Spleen (tissue), 11 donors: ENCODE measurements at regions not wholly inside any gene's neighbourhood (a gene's known extent, or its start where the extent isn't known, plus 50 kb on each side); places are given as distances from the start of the nearest gene placed in this dataset.

Source experiments
- DNase-seq: peaks from one replicate; pipeline ENCODE4 v3.0.0-alpha.2; 2020
- H3K27ac ChIP-seq, 8 donors: fragments of 200-600 bp; sonication (generic) in 7 of 8; 1 replicate in 4 of 8; 2 replicates in 4 of 8; pipeline versions ENCODE4 v1.5.0 to v1.8.0; 2016 to 2021; ENCODE audit warnings: inconsistent platforms in 4 of 8, mild to moderate bottlenecking in 4 of 8, moderate library complexity in 1 of 8
- H3K27me3 ChIP-seq, 7 donors: fragments of 200-600 bp; sonication (generic) in 6 of 7; replicated peaks in 1 of 7; 1 replicate in 4 of 7; 2 replicates in 3 of 7; pipeline versions ENCODE4 v1.5.0 to v1.8.0; 2016 to 2021; ENCODE audit warnings: inconsistent platforms in 3 of 7, mild to moderate bottlenecking in 1 of 7
- H3K36me3 ChIP-seq, 6 donors: fragments of 200-600 bp; sonication (generic) in 5 of 6; 1 replicate in 4 of 6; 2 replicates in 2 of 6; pipeline versions ENCODE4 v1.5.0 to v1.8.0; 2016 to 2021; ENCODE audit warnings: inconsistent platforms in 2 of 6
- H3K4me1 ChIP-seq, 6 donors: fragments of 200-600 bp; sonication (generic) in 5 of 6; 1 replicate in 3 of 6; 2 replicates in 3 of 6; pipeline versions ENCODE4 v1.5.0 to v1.8.0; 2016 to 2021; ENCODE audit warnings: inconsistent platforms in 3 of 6
- H3K4me3 ChIP-seq, 8 donors: fragments of 200-600 bp; sonication (generic) in 7 of 8; 1 replicate in 4 of 8; 2 replicates in 4 of 8; pipeline versions ENCODE4 v1.5.0 to v1.8.0; 2016 to 2021; ENCODE audit warnings: inconsistent platforms in 4 of 8, mild to moderate bottlenecking in 4 of 8, moderate library complexity in 2 of 8
- H3K9me3 ChIP-seq, 8 donors: fragments of 200-600 bp; sonication (generic) in 7 of 8; 1 replicate in 4 of 8; 2 replicates in 4 of 8; pipeline versions ENCODE4 v1.5.0 to v1.8.0; 2016 to 2021; ENCODE audit warnings: inconsistent platforms in 4 of 8
- CTCF ChIP-seq, 11 experiments: fragments of 200-600 bp in 7 of 11; fragments of 450-650 bp in 4 of 11; sonication (generic) in 4 of 11; IDR thresholded peaks in 8 of 11; conservative IDR thresholded peaks in 3 of 11; 1 replicate in 7 of 11; 2 replicates in 4 of 11; pipeline versions ENCODE4 v1.4.0 to v1.8.0; 2016 to 2021; ENCODE audit warnings: antibody characterized with exemption in 11 of 11, inconsistent platforms in 4 of 11, mild to moderate bottlenecking in 1 of 11
- POLR2A ChIP-seq, 3 donors: fragments of 450-650 bp; IDR thresholded peaks; one replicate each; pipeline ENCODE4 v1.5.1; 2017; ENCODE audit warnings: antibody characterized with exemption in 3 of 3, mild to moderate bottlenecking in 1 of 3
- POLR2AphosphoS5 ChIP-seq, 3 donors: sonication (generic); formaldehyde crosslinking; IDR thresholded peaks; one replicate each; pipeline ENCODE4 v1.5.1; 2017; ENCODE audit warnings: antibody characterized with exemption in 3 of 3
- WGBS, 5 donors: extraction: QIAGEN DNeasy Blood & Tissue Kit in 3 of 5; methylation state at CpG; one replicate each; pipeline versions ENCODE4 v1.1.5 to v1.1.7; 2013 to 2018; 5-methylcytosine and 5-hydroxymethylcytosine counted together
- intact Hi-C: fragments of 100-400 bp; cut with DNase I; formaldehyde crosslinking; loops from one replicate; pipeline ENCODE4 v1.15.0; 2023; ENCODE audit warnings: low total_unique reads
- donor health status: healthy with polysubstance abuse.
- donor health status: DM: no; HTN: no; CAD: no; lungs with moderate emphysema.
- donor health status: DM: no; HTN: no; CAD: no.
- donor health status: Bipolar disorder and iron deficiency.
- donor health status: healthy.
- donor health status: DM: no; HTN: no; CAD: no.
- donor health status: DM: yes; HTN: yes; CAD: no.

GRCh38 chr13:63671296-63671695 is 2255.6 kb upstream of the PCDH20 start:
- TF ChIP-seq POLR2A (IDR thresholded peaks at IDR 0.05) (no peak), POLR2AphosphoS5 (IDR thresholded peaks at IDR 0.05) (no peak)
- no peak overlapping the region for H3K27ac ChIP-seq
- H3K4me3 ChIP-seq: no peak overlapping the region
- intact Hi-C loops: no loop called here
- no peak for DNase-seq
- no peaks in the 10 kb centered on the region for H3K4me1 ChIP-seq
- no peaks in the 10 kb centered on the region for H3K9me3 ChIP-seq
- H3K36me3 ChIP-seq: no peaks in the 10 kb centered on the region
- no peaks in the 10 kb centered on the region for H3K27me3 ChIP-seq

- H3K27me3 ChIP-seq: no peaks in the 10 kb centered on the region
- TF ChIP-seq POLR2AphosphoS5 (IDR thresholded peaks at IDR 0.05): no peak
- no peak for TF ChIP-seq CTCF (IDR thresholded peaks at IDR 0.05 in 8 of 11, conservative IDR thresholded peaks at IDR 0.05 in 3 of 11)
- no peak for TF ChIP-seq POLR2A (IDR thresholded peaks at IDR 0.05)
- DNase-seq: no peak
- H3K4me1 ChIP-seq: no peaks in the 10 kb centered on the region
- no peaks in the 10 kb centered on the region for H3K36me3 ChIP-seq
- WGBS, 5 donors: 90 to 96% (median 92%) methylated on average over 1 of the region's 1 CpG
- H3K9me3 ChIP-seq: peaks cover 0 to 24% (median 3%) of the 10 kb centered on the region in 8 donors
- intact Hi-C loops: no loop called here
- H3K4me3 ChIP-seq: no peak overlapping the region
- no peak overlapping the region for H3K27ac ChIP-seq
Observed at GRCh38 chr13:63651394-63651793, 2235.7 kb upstream of the PCDH20 start.

GRCh38 chr13:63643543-63643942 is 2227.9 kb upstream of the PCDH20 start:
- no peaks in the 10 kb centered on the region for H3K9me3 ChIP-seq
- no peaks in the 10 kb centered on the region for H3K36me3 ChIP-seq
- WGBS, 5 donors: 70 to 89% (median 88%) methylated on average over 1 of the region's 1 CpG
- intact Hi-C loops: no loop called here
- H3K4me1 ChIP-seq: no peaks in the 10 kb centered on the region
- no peak overlapping the region for H3K27ac ChIP-seq
- no peak overlapping the region for H3K4me3 ChIP-seq
- DNase-seq: no peak
- TF ChIP-seq POLR2A (IDR thresholded peaks at IDR 0.05) (no peak), CTCF (IDR thresholded peaks at IDR 0.05 in 8 of 11, conservative IDR thresholded peaks at IDR 0.05 in 3 of 11) (no peak), POLR2AphosphoS5 (IDR thresholded peaks at IDR 0.05) (no peak)
- no peaks in the 10 kb centered on the region for H3K27me3 ChIP-seq

GRCh38 chr13:63636316-63636993 is 2220.8 kb upstream of the PCDH20 start:
- Histone ChIP-seq H3K36me3 (no peaks in the 10 kb centered on the region), H3K27me3 (no peaks in the 10 kb centered on the region), H3K9me3 (no peaks in the 10 kb centered on the region), H3K27ac (no peak overlapping the region), H3K4me1 (no peaks in the 10 kb centered on the region), H3K4me3 (peak overlapping the region in 4 of 8 donors; percentile 7 to 60 (median 22))
- WGBS, 5 donors: 48 to 59% (median 53%) methylated on average over 6 of the region's 6 CpGs
- intact Hi-C loops: no loop called here
- no peak for DNase-seq
- TF ChIP-seq CTCF (IDR thresholded peaks at IDR 0.05 in 8 of 11, conservative IDR thresholded peaks at IDR 0.05 in 3 of 11) (no peak), POLR2A (IDR thresholded peaks at IDR 0.05) (no peak), POLR2AphosphoS5 (IDR thresholded peaks at IDR 0.05) (no peak)
